Spleen (tissue), 7 donors: ENCODE measurements at regions not wholly inside any gene's neighbourhood (a gene's known extent, or its start where the extent isn't known, plus 50 kb on each side); places are given as distances from the start of the nearest gene placed in this dataset.

Experiments used
- POLR2A ChIP-seq, 3 donors: fragments of 450-650 bp; IDR thresholded peaks; one replicate each; pipeline ENCODE4 v1.5.1; 2017; ENCODE audit warnings: antibody characterized with exemption in 3 of 3, mild to moderate bottlenecking in 1 of 3
- POLR2AphosphoS5 ChIP-seq, 3 donors: sonication (generic); formaldehyde crosslinking; IDR thresholded peaks; one replicate each; pipeline ENCODE4 v1.5.1; 2017; ENCODE audit warnings: antibody characterized with exemption in 3 of 3
- TF ChIP-seq, protein P1 (sequence below), 11 experiments: fragments of 200-600 bp in 7 of 11; fragments of 450-650 bp in 4 of 11; sonication (generic) in 4 of 11; IDR thresholded peaks in 8 of 11; conservative IDR thresholded peaks in 3 of 11; 1 replicate in 7 of 11; 2 replicates in 4 of 11; pipeline versions ENCODE4 v1.4.0 to v1.8.0; 2016 to 2021; ENCODE audit warnings: antibody characterized with exemption in 11 of 11, inconsistent platforms in 4 of 11, mild to moderate bottlenecking in 1 of 11
- donor health status: DM: no; HTN: no; CAD: no; lungs with moderate emphysema.
- donor health status: DM: no; HTN: no; CAD: no.
- donor health status: DM: no; HTN: no; CAD: no.

DNA sequence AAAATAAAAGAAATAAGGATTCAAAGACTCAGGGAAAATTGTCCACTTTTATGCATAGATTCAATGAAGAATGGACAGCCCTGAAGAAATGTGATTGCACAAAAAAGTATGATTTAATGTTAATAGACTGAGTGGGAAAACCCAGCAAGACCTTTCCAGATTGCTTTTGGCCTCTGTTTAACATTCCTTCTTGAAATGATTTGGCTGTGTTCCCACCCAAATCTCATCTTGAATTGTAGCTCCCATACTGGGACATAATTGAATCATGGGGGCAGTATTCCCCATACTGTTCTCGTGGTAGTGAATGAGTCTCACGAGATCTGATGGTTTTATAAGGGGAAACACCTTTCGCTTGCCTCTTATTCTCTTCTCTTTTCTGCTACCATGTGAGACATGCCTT lies 1316.9 kb upstream of the SEL1L start:
- no peak for TF ChIP-seq POLR2A (IDR thresholded peaks at IDR 0.05)
- TF ChIP-seq, protein P1, sequence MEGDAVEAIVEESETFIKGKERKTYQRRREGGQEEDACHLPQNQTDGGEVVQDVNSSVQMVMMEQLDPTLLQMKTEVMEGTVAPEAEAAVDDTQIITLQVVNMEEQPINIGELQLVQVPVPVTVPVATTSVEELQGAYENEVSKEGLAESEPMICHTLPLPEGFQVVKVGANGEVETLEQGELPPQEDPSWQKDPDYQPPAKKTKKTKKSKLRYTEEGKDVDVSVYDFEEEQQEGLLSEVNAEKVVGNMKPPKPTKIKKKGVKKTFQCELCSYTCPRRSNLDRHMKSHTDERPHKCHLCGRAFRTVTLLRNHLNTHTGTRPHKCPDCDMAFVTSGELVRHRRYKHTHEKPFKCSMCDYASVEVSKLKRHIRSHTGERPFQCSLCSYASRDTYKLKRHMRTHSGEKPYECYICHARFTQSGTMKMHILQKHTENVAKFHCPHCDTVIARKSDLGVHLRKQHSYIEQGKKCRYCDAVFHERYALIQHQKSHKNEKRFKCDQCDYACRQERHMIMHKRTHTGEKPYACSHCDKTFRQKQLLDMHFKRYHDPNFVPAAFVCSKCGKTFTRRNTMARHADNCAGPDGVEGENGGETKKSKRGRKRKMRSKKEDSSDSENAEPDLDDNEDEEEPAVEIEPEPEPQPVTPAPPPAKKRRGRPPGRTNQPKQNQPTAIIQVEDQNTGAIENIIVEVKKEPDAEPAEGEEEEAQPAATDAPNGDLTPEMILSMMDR (IDR thresholded peaks at IDR 0.05 in 8 of 11, conservative IDR thresholded peaks at IDR 0.05 in 3 of 11) = no peak
- TF ChIP-seq POLR2AphosphoS5 (IDR thresholded peaks at IDR 0.05) = no peak
